Neural cell (in vitro differentiated cells): ENCODE measurements at regions not wholly inside any gene's neighbourhood (a gene's known extent, or its start where the extent isn't known, plus 50 kb on each side); places are given as distances from the start of the nearest gene placed in this dataset.

ENCODE experiments used
- H2AFZ ChIP-seq: fragments of 200-600, 300-800 bp; sonication (generic), shearing (Covaris generic); 2 replicates; pipeline ENCODE4 v1.6.0; 2014; ENCODE audit warnings: low read depth, mild to moderate bottlenecking, antibody characterized with exemption, low read length, moderate library complexity
- H3F3A ChIP-seq: fragments of 200-600 bp; shearing (Covaris generic); 2 replicates; pipeline ENCODE4 v1.6.1; 2016; ENCODE audit warnings: mild to moderate bottlenecking, moderate library complexity, mixed read lengths, antibody characterized with exemption, low read length; ENCODE audit not compliant: insufficient read depth, poor library complexity, severe bottlenecking
- H3K27ac ChIP-seq: fragments of 200-600, 300-800 bp; sonication (generic), shearing (Covaris generic); 2 replicates; pipeline ENCODE4 v1.5.1; 2014; ENCODE audit warnings: mild to moderate bottlenecking, low read length, moderate library complexity
- H3K27me3 ChIP-seq: fragments of 300-800, 200-600 bp; sonication (generic), shearing (Covaris generic); 2 replicates; pipeline ENCODE4 v1.6.0; 2014; ENCODE audit warnings: mild to moderate bottlenecking, low read depth, low read length, moderate library complexity; ENCODE audit not compliant: insufficient read depth
- H3K36me3 ChIP-seq: fragments of 300-800, 200-600 bp; sonication (generic), shearing (Covaris generic); 2 replicates; pipeline ENCODE4 v1.5.1; 2014; ENCODE audit warnings: mild to moderate bottlenecking, antibody characterized with exemption, low read length, moderate library complexity; ENCODE audit not compliant: insufficient read depth
- H3K4me2 ChIP-seq: fragments of 300-800, 200-600 bp; sonication (generic), shearing (Covaris generic); 2 replicates; pipeline ENCODE4 v1.6.0; 2014; ENCODE audit warnings: mild to moderate bottlenecking, low read length
- H3K4me3 ChIP-seq: fragments of 300-800, 200-600 bp; sonication (generic), shearing (Covaris generic); 2 replicates; pipeline ENCODE4 v1.5.1; 2014; ENCODE audit warnings: mild to moderate bottlenecking, low read length, moderate library complexity
- H3K79me2 ChIP-seq: fragments of 200-600 bp; shearing (Covaris generic); replicated peaks from 2 replicates; pipeline ENCODE4 v1.6.0; 2014; ENCODE audit warnings: mild to moderate bottlenecking, low read length, moderate library complexity; ENCODE audit not compliant: insufficient read depth
- H3K9ac ChIP-seq: fragments of 300-800, 200-600 bp; sonication (generic), shearing (Covaris generic); 2 replicates; pipeline ENCODE4 v1.6.1; 2016; ENCODE audit warnings: mild to moderate bottlenecking, low read length, mixed read lengths
- H3K9me2 ChIP-seq: fragments of 200-600 bp; shearing (Covaris generic); 2 replicates; pipeline ENCODE4 v1.6.1; 2016; ENCODE audit warnings: mild to moderate bottlenecking, low read length, mixed read lengths; ENCODE audit not compliant: insufficient read depth
- H3K9me3 ChIP-seq: fragments of 200-600, 300-800 bp; sonication (generic), shearing (Covaris generic); 2 replicates; pipeline ENCODE4 v1.6.1; 2016; ENCODE audit warnings: mild to moderate bottlenecking, mixed run types, low read length, moderate library complexity, mixed read lengths
- H4K20me1 ChIP-seq: fragments of 200-600 bp; shearing (Covaris generic); 2 replicates; pipeline ENCODE4 v1.6.1; 2016; ENCODE audit warnings: mild to moderate bottlenecking, mixed run types; ENCODE audit not compliant: insufficient read depth
- CTCF ChIP-seq: fragments of 450-650 bp; IDR thresholded peaks from 2 replicates; pipeline ENCODE4 v1.5.1; 2014; ENCODE audit warnings: antibody characterized with exemption, mild to moderate bottlenecking, moderate library complexity; ENCODE audit not compliant: poor library complexity, severe bottlenecking
- EP300 ChIP-seq: fragments of 450-650 bp; conservative IDR thresholded peaks from 2 replicates; pipeline ENCODE4 v1.6.1; 2014; ENCODE audit warnings: antibody characterized with exemption, mild to moderate bottlenecking, moderate library complexity; ENCODE audit not compliant: poor library complexity, severe bottlenecking
- EZH2 ChIP-seq: fragments of 200-600, 300-800 bp; shearing (Covaris generic), sonication (generic); IDR thresholded peaks from 2 replicates; pipeline ENCODE4 v1.6.1; 2014; ENCODE audit warnings: antibody characterized with exemption, low read length, borderline replicate concordance, mild to moderate bottlenecking; ENCODE audit not compliant: insufficient read depth, poor library complexity, severe bottlenecking
- MXI1 ChIP-seq: fragments of 450-650 bp; conservative IDR thresholded peaks from 2 replicates; pipeline ENCODE4 v1.6.1; 2014; ENCODE audit warnings: antibody characterized with exemption, mild to moderate bottlenecking; ENCODE audit not compliant: poor library complexity, severe bottlenecking
- POLR2AphosphoS5 ChIP-seq: IDR thresholded peaks from 2 replicates; pipeline ENCODE4 v1.6.1; 2012
- RAD21 ChIP-seq: fragments of 450-650 bp; conservative IDR thresholded peaks from 2 replicates; pipeline ENCODE4 v1.6.1; 2014; ENCODE audit warnings: antibody characterized with exemption, mild to moderate bottlenecking, moderate library complexity
- REST ChIP-seq: IDR thresholded peaks from 2 replicates; pipeline ENCODE4 v1.6.1; 2012; ENCODE audit warnings: borderline replicate concordance
- SMC3 ChIP-seq: fragments of 450-650 bp; conservative IDR thresholded peaks from 2 replicates; pipeline ENCODE4 v1.6.1; 2014; ENCODE audit warnings: antibody characterized with exemption, mild to moderate bottlenecking, moderate library complexity; ENCODE audit not compliant: poor library complexity
- TAF1 ChIP-seq: IDR thresholded peaks from 2 replicates; pipeline ENCODE4 v1.6.1; 2012; ENCODE audit warnings: low read depth

GRCh38 chr3:41024031-41024836, 175.1 kb upstream of the CTNNB1 start:
- Histone ChIP-seq H3K36me3 (no peaks in the 10 kb centered on the region), H2AFZ (no peak overlapping the region), H4K20me1 (no peaks in the 10 kb centered on the region), H3K27me3 (no peaks in the 10 kb centered on the region), H3K79me2 (no peaks in the 10 kb centered on the region), H3K4me2 (no peak overlapping the region), H3K9ac (no peak overlapping the region), H3K4me3 (no peak overlapping the region), H3F3A (no peaks in the 10 kb centered on the region), H3K27ac (no peak overlapping the region), H3K9me3 (no peaks in the 10 kb centered on the region), H3K9me2 (no peaks in the 10 kb centered on the region)
- TF ChIP-seq POLR2AphosphoS5 (no peak), EP300 (no peak), SMC3 (no peak), REST (no peak), RAD21 (no peak), EZH2 (no peak), TAF1 (no peak), CTCF (no peak), MXI1 (no peak)

GRCh38 chr3:41026394-41027177, 172.7 kb upstream of the CTNNB1 start:
- H3K4me2 ChIP-seq: no peak overlapping the region
- no peak overlapping the region for H3K4me3 ChIP-seq
- no peaks in the 10 kb centered on the region for H3K36me3 ChIP-seq
- no peak overlapping the region for H3K27ac ChIP-seq
- H3F3A ChIP-seq: no peaks in the 10 kb centered on the region
- H3K9me3 ChIP-seq: no peaks in the 10 kb centered on the region
- H4K20me1 ChIP-seq: no peaks in the 10 kb centered on the region
- no peaks in the 10 kb centered on the region for H3K79me2 ChIP-seq
- H3K9me2 ChIP-seq: no peaks in the 10 kb centered on the region
- no peak overlapping the region for H3K9ac ChIP-seq
- TF ChIP-seq POLR2AphosphoS5 (no peak), EP300 (no peak), SMC3 (no peak), MXI1 (no peak), RAD21 (no peak), REST (no peak), EZH2 (no peak), TAF1 (no peak), CTCF (no peak)
- H2AFZ ChIP-seq: no peak overlapping the region
- H3K27me3 ChIP-seq: no peaks in the 10 kb centered on the region
